ENCODE measurements at regions not wholly inside any gene's neighbourhood (a gene's known extent, or its start where the extent isn't known, plus 50 kb on each side); places are given as distances from the start of the nearest gene placed in this dataset.
"Not testable (repeated sequence)": the region's sequence is repeated elsewhere in the genome, so short reads cannot be mapped to it uniquely, and the experiment has no call there.

GRCh38 chr3:76315906-76316305 is 530.6 kb upstream of the ZNF717 start:
- not testable (repeated sequence) for TF ChIP-seq CTCF, POLR2A (IDR thresholded peaks at IDR 0.05)
